ENCODE measurements at regions not wholly inside any gene's neighbourhood (a gene's known extent, or its start where the extent isn't known, plus 50 kb on each side); places are given as distances from the start of the nearest gene placed in this dataset.

GRCh38 chr18:68504441-68505177 is 210.3 kb downstream of the TMX3 start:
- TF ChIP-seq CTCF (IDR thresholded peaks at IDR 0.05) (no peak), POLR2A (IDR thresholded peaks at IDR 0.05) (no peak)
